Activated CD4-positive, CD25-positive, alpha-beta regulatory T cell (primary cell): ENCODE measurements at regions not wholly inside any gene's neighbourhood (a gene's known extent, or its start where the extent isn't known, plus 50 kb on each side); places are given as distances from the start of the nearest gene placed in this dataset.
"Not testable (repeated sequence)": the region's sequence is repeated elsewhere in the genome, so short reads cannot be mapped to it uniquely, and the experiment has no call there.

Source experiments
- DNase-seq, 4 experiments: peaks; one replicate each; lab custom pipeline; 2025; lab: John Stamatoyannopoulos, UW

DNA sequence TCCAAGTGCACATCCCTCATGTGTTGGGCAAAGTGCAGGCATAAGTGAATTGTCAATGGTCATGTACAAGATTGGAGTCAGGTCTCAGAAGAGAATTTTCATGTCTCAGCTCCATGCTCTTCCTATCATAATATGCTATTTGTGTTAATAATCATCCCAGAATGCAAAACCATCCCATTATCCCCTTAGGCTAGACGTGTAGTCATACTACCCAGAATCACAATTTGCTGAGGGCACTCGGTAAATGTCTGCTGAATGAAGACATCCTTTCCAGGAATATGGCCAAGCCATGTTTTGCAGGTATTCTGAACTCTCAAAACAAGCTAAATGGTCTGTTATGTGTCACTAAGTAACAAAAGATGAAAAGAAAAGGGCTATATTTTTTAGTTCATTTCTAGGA lies 263.8 kb downstream of the RAD51AP2 start:
- no peak for DNase-seq

- DNase-seq = no peak
Measured at GRCh38 chr2:17252258-17252657, 266.0 kb downstream of the RAD51AP2 start.

DNA sequence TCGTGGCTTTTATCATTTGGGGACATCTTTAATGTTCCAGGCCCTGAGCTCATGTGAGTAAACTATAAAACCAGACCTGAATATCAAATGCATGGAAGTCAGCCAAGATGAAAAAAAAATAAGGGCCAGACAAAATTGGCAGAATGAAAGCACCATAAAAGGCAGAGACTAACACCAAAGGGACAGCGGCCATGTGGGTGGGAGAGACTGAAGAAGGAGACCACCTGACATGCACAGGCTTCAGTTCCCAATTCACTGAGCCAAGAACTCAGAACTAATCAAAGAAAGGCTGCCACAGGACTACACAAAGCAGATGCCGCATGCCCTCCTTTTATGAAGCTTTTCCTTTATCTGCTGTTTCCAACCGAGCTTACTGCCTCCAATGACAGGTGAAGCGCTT lies 267.1 kb downstream of the RAD51AP2 start:
- DNase-seq = no peak

DNA sequence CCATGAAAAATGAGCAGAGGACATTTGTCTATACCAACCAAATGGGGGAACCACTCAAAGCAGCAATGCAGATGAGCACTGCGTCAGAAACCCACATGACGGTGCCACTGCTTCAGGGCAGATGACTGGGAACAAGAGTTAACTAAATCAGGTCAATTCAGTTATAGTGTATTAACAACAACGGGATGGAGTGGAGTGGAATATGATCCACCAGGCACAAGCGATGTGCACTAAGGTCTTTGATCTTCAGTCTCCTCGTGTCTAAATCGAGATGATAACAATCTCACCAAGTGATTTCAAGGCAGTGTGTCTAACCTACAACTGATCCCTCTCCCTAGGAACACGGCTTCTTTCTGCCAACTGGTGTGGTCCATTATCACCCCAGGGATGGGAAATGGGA lies 269.0 kb downstream of the RAD51AP2 start:
- DNase-seq = no peak

GRCh38 chr2:17245906-17246305 lies 272.3 kb downstream of the RAD51AP2 start:
- no peak for DNase-seq

GRCh38 chr2:17242813-17243485 lies 275.3 kb downstream of the RAD51AP2 start:
- DNase-seq = no peak

DNA sequence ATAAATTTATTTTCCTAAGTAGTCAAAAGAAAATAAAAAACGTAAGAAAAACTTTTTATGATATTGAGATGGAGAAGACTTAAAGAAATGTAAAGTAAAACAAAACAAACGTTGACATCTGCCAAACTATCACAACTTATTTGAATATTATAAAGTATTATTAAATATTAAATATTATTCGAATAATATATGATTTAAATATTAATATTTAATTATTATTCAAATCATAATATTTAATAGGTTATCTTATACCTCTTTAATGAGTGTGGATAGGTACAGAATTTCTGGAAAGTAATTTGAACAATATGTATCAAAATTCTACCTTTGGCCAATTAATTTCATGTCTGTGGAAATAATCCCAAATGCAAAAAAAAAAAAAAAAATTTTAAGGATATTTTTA lies 278.7 kb downstream of the RAD51AP2 start:
- no peak for DNase-seq

DNA sequence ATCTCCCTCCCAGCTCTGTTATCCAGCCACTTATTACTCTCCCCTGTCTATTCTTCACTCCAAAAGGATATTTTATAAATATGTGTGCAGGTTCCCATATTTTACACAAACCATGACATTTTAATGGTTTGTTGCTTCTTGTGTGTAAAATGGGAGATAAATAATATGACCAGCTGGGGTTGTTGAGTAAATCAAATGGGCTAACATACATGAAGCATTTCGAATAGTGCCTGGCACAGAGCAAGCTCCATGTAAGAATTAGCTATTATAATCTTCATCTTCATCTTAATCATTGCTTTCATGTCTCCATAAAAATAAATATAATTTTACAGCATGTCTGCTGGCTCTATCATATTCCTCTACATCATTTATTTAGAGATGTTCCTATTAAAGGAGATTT lies 283.1 kb downstream of the RAD51AP2 start:
- DNase-seq = no peak

- no peak for DNase-seq
Measured at GRCh38 chr2:17232776-17233556, 285.3 kb downstream of the RAD51AP2 start.

GRCh38 chr2:17231394-17231965 lies 286.8 kb downstream of the RAD51AP2 start:
- no peak for DNase-seq

GRCh38 chr2:17229414-17229813 lies 288.8 kb downstream of the RAD51AP2 start:
- DNase-seq = no peak

- no peak for DNase-seq
Measured at GRCh38 chr2:17228461-17228860, 289.8 kb downstream of the RAD51AP2 start.

DNA sequence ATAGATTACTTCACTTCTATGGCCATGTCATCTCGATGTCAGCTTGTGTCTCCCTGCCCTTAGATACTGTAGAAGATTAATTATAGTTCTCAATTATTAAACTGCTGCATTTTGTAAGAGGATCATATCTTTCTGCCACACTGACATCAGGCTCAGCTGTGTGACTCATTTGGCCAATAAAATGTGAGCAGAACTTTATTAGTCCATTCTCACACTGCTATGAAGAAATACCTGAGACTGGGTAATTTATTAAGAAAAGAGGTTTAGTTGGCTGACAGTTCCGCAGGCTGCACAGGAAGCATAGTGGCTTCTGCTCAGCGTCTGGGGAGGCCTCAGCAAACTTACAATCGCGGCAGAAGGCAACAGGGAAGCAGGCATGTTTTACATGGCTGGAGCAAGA lies 290.4 kb downstream of the RAD51AP2 start:
- DNase-seq = no peak

DNA sequence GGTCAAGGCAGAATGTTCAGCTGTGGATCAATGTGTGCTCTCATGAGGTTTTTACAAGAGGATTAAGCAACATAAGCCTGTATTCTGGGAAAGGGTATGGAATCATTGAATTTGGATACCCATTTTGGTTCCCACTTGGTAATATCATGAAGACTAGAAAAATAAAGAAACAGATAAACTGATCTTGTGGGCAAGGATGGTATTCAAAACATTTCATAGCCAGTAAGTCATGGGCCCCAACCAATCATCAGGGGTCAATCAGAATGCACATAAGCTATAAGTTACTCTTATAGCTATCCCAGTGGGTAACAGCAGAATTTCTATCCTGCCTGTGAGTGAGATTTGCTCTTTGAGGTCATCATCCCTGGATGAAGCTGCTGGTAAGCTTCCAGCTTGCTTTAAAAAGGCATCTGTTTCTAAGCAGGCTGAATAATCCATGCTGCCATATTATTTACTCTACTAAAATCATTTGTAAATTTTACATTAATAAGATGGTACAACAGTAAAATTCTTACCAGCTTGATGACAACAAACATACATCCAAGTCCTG lies 291.2 kb downstream of the RAD51AP2 start:
- no peak for DNase-seq

GRCh38 chr2:17223211-17223610 lies 295.0 kb downstream of the RAD51AP2 start:
- no peak for DNase-seq

- no peak for DNase-seq
Measured at GRCh38 chr2:17208511-17208910, 309.7 kb downstream of the RAD51AP2 start.

DNA sequence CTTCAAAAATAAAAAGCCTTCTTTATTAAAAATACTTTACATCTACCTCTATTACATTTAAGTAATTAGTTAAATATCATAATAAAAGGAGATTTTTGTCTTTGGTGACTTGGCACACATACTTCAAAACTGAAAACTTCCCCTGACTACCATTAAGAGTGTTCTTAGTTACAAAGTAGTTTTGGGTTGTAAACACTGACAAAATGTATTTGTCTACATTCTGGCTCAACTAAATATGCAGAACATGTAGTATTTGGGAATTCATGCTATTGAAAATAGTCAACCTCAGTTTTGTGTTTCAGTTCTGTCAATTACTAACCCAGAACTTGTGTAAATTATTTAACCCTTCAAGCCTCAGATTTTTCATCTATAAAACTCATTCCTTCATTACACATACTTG lies 311.5 kb downstream of the RAD51AP2 start:
- no peak for DNase-seq

GRCh38 chr2:17204214-17204613 lies 314.0 kb downstream of the RAD51AP2 start:
- DNase-seq = not testable (repeated sequence)

GRCh38 chr2:17202628-17203027 lies 315.6 kb downstream of the RAD51AP2 start:
- DNase-seq = not testable (repeated sequence)

GRCh38 chr2:17199741-17200140 lies 318.5 kb downstream of the RAD51AP2 start:
- DNase-seq = no peak

- no peak for DNase-seq
Measured at GRCh38 chr2:17196380-17196779, 321.9 kb downstream of the RAD51AP2 start.

- DNase-seq = no peak
Measured at GRCh38 chr2:17195016-17195415, 323.2 kb downstream of the RAD51AP2 start.

DNA sequence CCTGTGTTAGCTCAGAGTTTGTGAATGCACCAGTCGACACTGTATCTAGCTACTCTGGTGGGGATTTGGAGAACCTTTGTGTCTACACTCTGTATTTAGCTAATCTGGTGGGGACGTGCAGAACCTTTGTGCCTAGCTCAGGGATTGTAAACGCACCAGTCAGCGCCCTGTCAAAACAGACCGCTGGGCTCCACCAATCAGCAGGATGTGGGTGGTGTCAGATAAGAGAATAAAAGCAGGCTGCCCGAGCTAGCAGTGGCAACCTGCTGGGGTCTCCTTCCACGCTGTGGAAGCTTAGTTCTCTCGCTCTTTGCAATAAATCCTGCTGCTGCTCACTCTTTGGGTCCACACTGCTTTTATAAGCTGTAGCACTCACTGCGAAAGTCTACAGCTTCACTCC lies 324.2 kb downstream of the RAD51AP2 start:
- DNase-seq = no peak
